AG20443 (cell line): ENCODE measurements at regions not wholly inside any gene's neighbourhood (a gene's known extent, or its start where the extent isn't known, plus 50 kb on each side); places are given as distances from the start of the nearest gene placed in this dataset.

Source experiments
- DNase-seq: peaks from one replicate; pipeline ENCODE4 v3.0.0; 2012; ENCODE audit warnings: low spot score, mixed read lengths

GRCh38 chr1:193607787-193608186 is 421.4 kb upstream of the B3GALT2 start:
- DNase-seq, result no peak

- no peak for DNase-seq
These were observed 419.6 kb upstream of the B3GALT2 start for GRCh38 chr1:193606035-193606434.

GRCh38 chr1:193602705-193603104 is 416.3 kb upstream of the B3GALT2 start:
- DNase-seq, result no peak

- no peak for DNase-seq
These were observed 406.9 kb upstream of the B3GALT2 start for GRCh38 chr1:193593147-193593885.

GRCh38 chr1:193592317-193592716 is 405.9 kb upstream of the B3GALT2 start:
- no peak for DNase-seq

GRCh38 chr1:193590102-193590501 is 403.7 kb upstream of the B3GALT2 start:
- DNase-seq, result no peak

GRCh38 chr1:193589597-193590040 is 403.2 kb upstream of the B3GALT2 start:
- DNase-seq, result no peak

GRCh38 chr1:193588311-193589082 is 402.1 kb upstream of the B3GALT2 start:
- no peak for DNase-seq

GRCh38 chr1:193584731-193585239 is 398.4 kb upstream of the B3GALT2 start:
- no peak for DNase-seq

- DNase-seq, result no peak
These were observed 394.9 kb upstream of the B3GALT2 start for GRCh38 chr1:193581341-193581740.

GRCh38 chr1:193580419-193580818 is 394.0 kb upstream of the B3GALT2 start:
- DNase-seq, result no peak

- no peak for DNase-seq
These were observed 392.9 kb upstream of the B3GALT2 start for GRCh38 chr1:193579323-193579722.

- no peak for DNase-seq
These were observed 388.5 kb upstream of the B3GALT2 start for GRCh38 chr1:193574913-193575312.

GRCh38 chr1:193569983-193570269 is 383.5 kb upstream of the B3GALT2 start:
- DNase-seq, result no peak

- DNase-seq, result peak; percentile 30
These were observed 382.9 kb upstream of the B3GALT2 start for GRCh38 chr1:193569096-193569982.

GRCh38 chr1:193568512-193568911 is 382.1 kb upstream of the B3GALT2 start:
- no peak for DNase-seq

- DNase-seq, result no peak
These were observed 381.5 kb upstream of the B3GALT2 start for GRCh38 chr1:193567937-193568336.

- no peak for DNase-seq
These were observed 380.3 kb upstream of the B3GALT2 start for GRCh38 chr1:193566735-193567134.

- DNase-seq, result no peak
These were observed 379.7 kb upstream of the B3GALT2 start for GRCh38 chr1:193565971-193566577.

- DNase-seq, result no peak
These were observed 375.7 kb upstream of the B3GALT2 start for GRCh38 chr1:193562121-193562520.

GRCh38 chr1:193558491-193559028 is 372.1 kb upstream of the B3GALT2 start:
- DNase-seq, result no peak
